B cell (primary cell): ENCODE measurements at regions not wholly inside any gene's neighbourhood (a gene's known extent, or its start where the extent isn't known, plus 50 kb on each side); places are given as distances from the start of the nearest gene placed in this dataset.

ENCODE experiments used
- ATAC-seq: fragments of 200-7000 bp; cut with Tn5 transposase; one replicate; pipeline ENCODE4 v1.10.0; 2021; ENCODE audit warnings: low read depth, mild to moderate bottlenecking, moderate number of reproducible peaks, moderate library complexity
- CTCF ChIA-PET: fragments of 350-600 bp; sonication (Branson Sonifier 250); formaldehyde crosslinking; loops from one replicate; lab custom pipeline; 2021; ENCODE audit warnings: antibody characterized with exemption, inconsistent platforms; lab: Charles Lee
- POLR2A ChIA-PET: fragments of 350-600 bp; sonication (Branson Sonifier 250); formaldehyde crosslinking; loops from one replicate; lab custom pipeline; 2021; ENCODE audit warnings: antibody characterized with exemption; lab: Charles Lee
- DNase-seq: peaks from one replicate; pipeline ENCODE4 v3.0.0; 2013
- H2AFZ ChIP-seq: 2 replicates; pipeline ENCODE4 v1.6.1; 2012; ENCODE audit warnings: mild to moderate bottlenecking, low read depth, low read length; ENCODE audit not compliant: insufficient read depth, poor library complexity, severe bottlenecking
- H3K27ac ChIP-seq, 2 donors: 1 replicate in 1 of 2; 2 replicates in 1 of 2; pipeline ENCODE4 v1.5.1; 2012 to 2013; ENCODE audit warnings: low read length in 2 of 2, mild to moderate bottlenecking in 2 of 2, moderate library complexity in 1 of 2
- H3K27me3 ChIP-seq, 4 experiments: fragments of 200-600 bp in 1 of 4; sonication (generic) in 1 of 4; replicated peaks in 1 of 4; 1 replicate in 2 of 4; 2 replicates in 2 of 4; pipeline versions ENCODE4 v1.6.1 to v1.7.0; 2013 to 2016; ENCODE audit warnings: low read length in 3 of 4, mild to moderate bottlenecking in 2 of 4, mixed read lengths in 1 of 4, moderate library complexity in 1 of 4; ENCODE audit not compliant: insufficient read depth in 4 of 4, control insufficient read depth in 3 of 4; ENCODE audit errors: control extremely low read depth in 1 of 4
- H3K36me3 ChIP-seq, 2 experiments: replicated peaks in 1 of 2; 1 replicate in 1 of 2; 2 replicates in 1 of 2; pipeline versions ENCODE4 v1.6.1 to v1.7.1; 2013; ENCODE audit warnings: low read length in 1 of 2; ENCODE audit not compliant: insufficient read depth in 2 of 2, control insufficient read depth in 1 of 2; ENCODE audit errors: control extremely low read depth in 1 of 2, extremely low read depth in 1 of 2
- H3K4me1 ChIP-seq, 2 donors: fragments of 200-600 bp in 1 of 2; sonication (generic) in 1 of 2; 1 replicate in 1 of 2; 2 replicates in 1 of 2; pipeline versions ENCODE4 v1.5.1 to v1.6.1; 2013 to 2017; ENCODE audit warnings: low read length in 2 of 2; ENCODE audit not compliant: control insufficient read depth in 2 of 2, insufficient read depth in 2 of 2
- H3K4me2 ChIP-seq: replicated peaks from 2 replicates; pipeline ENCODE3; 2012; ENCODE audit warnings: mild to moderate bottlenecking, low read depth, low read length; ENCODE audit not compliant: poor library complexity, severe bottlenecking
- H3K4me3 ChIP-seq, 5 experiments: fragments of 200-600 bp in 1 of 5; sonication (generic) in 1 of 5; 1 replicate in 3 of 5; 2 replicates in 2 of 5; pipeline versions ENCODE4 v1.5.1 to v1.7.0; 2011 to 2016; ENCODE audit warnings: low read length in 4 of 5, mild to moderate bottlenecking in 4 of 5, low read depth in 2 of 5, control low read depth in 1 of 5, moderate library complexity in 1 of 5; ENCODE audit not compliant: insufficient read depth in 1 of 5; ENCODE audit errors: control extremely low read depth in 1 of 5, extremely low read depth in 1 of 5
- H3K79me2 ChIP-seq: fragments of 200-600 bp; sonication (generic); one replicate; pipeline ENCODE4 v1.6.0; 2016; ENCODE audit warnings: low read length; ENCODE audit not compliant: control insufficient read depth, insufficient read depth
- H3K9ac ChIP-seq: fragments of 200-600 bp; sonication (generic); 2 replicates; pipeline ENCODE4 v1.6.1; 2017; ENCODE audit warnings: mild to moderate bottlenecking, low read length, moderate library complexity
- H3K9me3 ChIP-seq, 3 donors: one replicate each; pipeline versions ENCODE4 v1.6.1 to v1.7.1; 2013; ENCODE audit warnings: low read length in 2 of 3; ENCODE audit not compliant: control insufficient read depth in 2 of 3, insufficient read depth in 1 of 3; ENCODE audit errors: control extremely low read depth in 1 of 3
- H4K20me1 ChIP-seq: 2 replicates; pipeline ENCODE4 v1.6.0; 2012; ENCODE audit warnings: mild to moderate bottlenecking, low read length; ENCODE audit not compliant: insufficient read depth, control insufficient read depth, poor library complexity, severe bottlenecking
- H3K27ac Mint-ChIP-seq: one replicate; pipeline ENCODE4 v1.8.0; 2021; ENCODE audit warnings: mixed read lengths
- H3K27me3 Mint-ChIP-seq: one replicate; pipeline ENCODE4 v1.8.0; 2021; ENCODE audit warnings: mixed read lengths
- H3K4me1 Mint-ChIP-seq: one replicate; pipeline ENCODE4 v1.8.0; 2021; ENCODE audit warnings: mixed read lengths
- H3K4me3 Mint-ChIP-seq: one replicate; pipeline ENCODE4 v1.8.0; 2021; ENCODE audit warnings: mixed read lengths
- H3K9me3 Mint-ChIP-seq: one replicate; pipeline ENCODE4 v1.8.0; 2022; ENCODE audit warnings: mixed read lengths; ENCODE audit not compliant: insufficient read depth
- CTCF ChIP-seq: fragments of 200-600 bp; IDR thresholded peaks from one replicate; pipeline ENCODE4 v1.8.0; 2022; ENCODE audit warnings: antibody characterized with exemption, mild to moderate bottlenecking
- EZH2 ChIP-seq: IDR thresholded peaks from 2 replicates; pipeline ENCODE4 v1.6.1; 2012; ENCODE audit warnings: borderline replicate concordance, low read depth, mild to moderate bottlenecking, moderate library complexity, low read length; ENCODE audit not compliant: insufficient read depth, poor library complexity, severe bottlenecking
- WGBS: methylation state at CpG from one replicate; pipeline ENCODE4 v1.1.5; 2013; ENCODE audit warnings: missing lambda C conversion rate; ENCODE audit not compliant: insufficient coverage; 5-methylcytosine and 5-hydroxymethylcytosine counted together
- intact Hi-C: fragments of 100-400 bp; cut with micrococcal nuclease; formaldehyde crosslinking; loops from one replicate; pipeline ENCODE4 v1.10.0; 2022

DNA sequence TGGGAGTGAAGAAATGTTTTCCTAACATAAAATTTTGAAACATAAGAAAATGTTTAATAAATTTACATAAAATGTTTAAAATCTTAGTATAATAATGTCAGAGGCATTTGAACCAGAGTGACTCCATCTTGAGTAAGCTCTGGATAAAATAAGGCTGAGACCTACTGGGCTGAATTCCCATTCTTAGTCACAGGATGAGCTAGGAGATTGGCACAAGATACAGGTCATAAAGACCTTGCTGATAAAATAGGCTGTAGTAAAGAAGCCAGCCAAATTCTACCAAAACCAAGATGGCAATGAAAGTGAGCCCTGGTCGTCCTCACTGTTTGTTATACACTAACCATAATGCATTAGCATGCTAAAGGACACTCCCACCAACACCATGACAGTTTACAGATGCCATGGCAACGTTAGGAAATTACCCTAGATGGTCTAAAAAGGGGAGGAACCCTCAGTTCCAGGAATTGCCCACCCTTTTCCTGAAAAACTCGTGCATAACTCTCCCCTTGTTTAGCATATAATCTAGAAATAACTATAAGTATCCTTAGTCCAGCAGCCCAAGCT, 1184.0 kb downstream of the UQCRFS1 start:
- ATAC-seq, result no peak
- WGBS, result 33% methylated on average over 1 of the region's 3 CpGs
- POLR2A ChIA-PET, result no interaction called here
- Mint-ChIP-seq H3K27me3 (no peaks in the 10 kb centered on the region), H3K27ac (no peak overlapping the region), H3K4me3 (no peak overlapping the region), H3K9me3 (peaks cover 7% of the 10 kb centered on the region), H3K4me1 (no peaks in the 10 kb centered on the region)
- Histone ChIP-seq H3K79me2 (no peaks in the 10 kb centered on the region), H3K4me2 (no peak overlapping the region), H3K4me1 (no peaks in the 10 kb centered on the region), H3K4me3 (no peak overlapping the region), H3K27ac (no peak overlapping the region), H2AFZ (no peak overlapping the region), H3K27me3 (no peaks in the 10 kb centered on the region), H3K9me3 (peaks cover 0 to 3% (median 0%) of the 10 kb centered on the region in 3 donors), H4K20me1 (no peaks in the 10 kb centered on the region), H3K9ac (no peak overlapping the region), H3K36me3 (no peaks in the 10 kb centered on the region)
- TF ChIP-seq EZH2 (no peak), CTCF (no peak)
- CTCF ChIA-PET, result no interaction called here
- DNase-seq, result no peak
- intact Hi-C loops, result no loop called here

DNA sequence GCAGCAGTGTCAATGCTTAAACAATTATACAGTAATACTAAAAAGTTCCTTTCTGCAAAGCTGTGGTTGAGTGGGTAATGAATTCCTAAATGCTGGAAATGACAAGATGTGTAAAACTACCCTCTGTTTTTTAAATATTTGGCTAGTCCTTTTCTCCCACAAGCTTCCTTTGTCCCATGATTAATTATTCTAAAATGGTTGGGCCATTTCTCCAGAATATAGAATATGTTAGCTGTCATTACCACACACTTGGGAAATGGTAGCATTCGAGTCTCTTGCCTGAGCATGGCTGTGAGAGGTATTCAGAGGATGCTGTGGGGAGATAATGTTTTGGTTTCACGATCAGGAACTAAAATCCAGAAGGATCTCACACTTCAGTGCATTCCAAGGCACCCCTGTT, 1185.8 kb downstream of the UQCRFS1 start:
- H3K9ac ChIP-seq, result no peak overlapping the region
- H3K9me3 Mint-ChIP-seq, result peaks cover 7% of the 10 kb centered on the region
- H3K4me2 ChIP-seq, result no peak overlapping the region
- H4K20me1 ChIP-seq, result no peaks in the 10 kb centered on the region
- no peaks in the 10 kb centered on the region for H3K79me2 ChIP-seq
- no peaks in the 10 kb centered on the region for H3K4me1 ChIP-seq
- peaks cover 0 to 3% (median 0%) of the 10 kb centered on the region in 3 donors for H3K9me3 ChIP-seq
- no peaks in the 10 kb centered on the region for H3K27me3 Mint-ChIP-seq
- no peaks in the 10 kb centered on the region for H3K27me3 ChIP-seq
- H2AFZ ChIP-seq, result no peak overlapping the region
- POLR2A ChIA-PET, result no interaction called here
- TF ChIP-seq EZH2 (no peak), CTCF (no peak)
- WGBS, result no CpG with 5 or more reads among the region's 2 CpGs
- H3K4me1 Mint-ChIP-seq, result no peaks in the 10 kb centered on the region
- H3K4me3 ChIP-seq, result no peak overlapping the region
- no peak overlapping the region for H3K27ac Mint-ChIP-seq
- no peaks in the 10 kb centered on the region for H3K36me3 ChIP-seq
- no peak overlapping the region for H3K27ac ChIP-seq
- intact Hi-C loops, result no loop called here
- no peak for ATAC-seq
- no peak for DNase-seq
- H3K4me3 Mint-ChIP-seq, result no peak overlapping the region
- CTCF ChIA-PET, result no interaction called here
